Testis (tissue), 2 donors: ENCODE measurements at regions not wholly inside any gene's neighbourhood (a gene's known extent, or its start where the extent isn't known, plus 50 kb on each side); places are given as distances from the start of the nearest gene placed in this dataset.

ENCODE experiments used
- POLR2A ChIP-seq: fragments of 450-650 bp; IDR thresholded peaks from one replicate; pipeline ENCODE4 v1.6.1; 2017; ENCODE audit warnings: antibody characterized with exemption, mild to moderate bottlenecking, moderate library complexity
- TF ChIP-seq, protein P1 (sequence below), 3 experiments: fragments of 450-650 bp in 2 of 3; fragments of 200-600 bp in 1 of 3; sonication (generic) in 1 of 3; IDR thresholded peaks; one replicate each; pipeline ENCODE4 v1.5.1; 2016 to 2019; ENCODE audit warnings: antibody characterized with exemption in 3 of 3, mild to moderate bottlenecking in 2 of 3, moderate library complexity in 1 of 3

DNA sequence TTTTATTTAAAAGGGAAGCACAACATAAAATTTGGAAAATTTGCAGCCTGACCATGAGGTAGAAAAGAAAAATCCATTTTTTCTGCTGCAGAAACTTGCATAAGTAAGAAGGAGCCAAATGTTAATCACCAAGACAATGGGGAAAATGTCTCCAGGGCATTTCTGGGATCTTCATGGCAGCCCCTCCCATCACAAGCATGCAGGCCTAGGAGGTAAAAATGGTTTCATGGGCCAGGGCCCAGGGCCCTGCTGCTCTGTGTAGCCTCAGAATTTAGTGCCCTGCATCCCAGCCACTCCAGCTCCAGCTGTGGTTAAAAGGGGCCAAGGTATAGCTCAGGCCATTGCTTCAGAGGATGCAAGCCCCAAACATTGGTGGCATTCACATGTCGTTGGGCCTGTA, 735.6 kb downstream of the GALC start:
- TF ChIP-seq, protein P1, sequence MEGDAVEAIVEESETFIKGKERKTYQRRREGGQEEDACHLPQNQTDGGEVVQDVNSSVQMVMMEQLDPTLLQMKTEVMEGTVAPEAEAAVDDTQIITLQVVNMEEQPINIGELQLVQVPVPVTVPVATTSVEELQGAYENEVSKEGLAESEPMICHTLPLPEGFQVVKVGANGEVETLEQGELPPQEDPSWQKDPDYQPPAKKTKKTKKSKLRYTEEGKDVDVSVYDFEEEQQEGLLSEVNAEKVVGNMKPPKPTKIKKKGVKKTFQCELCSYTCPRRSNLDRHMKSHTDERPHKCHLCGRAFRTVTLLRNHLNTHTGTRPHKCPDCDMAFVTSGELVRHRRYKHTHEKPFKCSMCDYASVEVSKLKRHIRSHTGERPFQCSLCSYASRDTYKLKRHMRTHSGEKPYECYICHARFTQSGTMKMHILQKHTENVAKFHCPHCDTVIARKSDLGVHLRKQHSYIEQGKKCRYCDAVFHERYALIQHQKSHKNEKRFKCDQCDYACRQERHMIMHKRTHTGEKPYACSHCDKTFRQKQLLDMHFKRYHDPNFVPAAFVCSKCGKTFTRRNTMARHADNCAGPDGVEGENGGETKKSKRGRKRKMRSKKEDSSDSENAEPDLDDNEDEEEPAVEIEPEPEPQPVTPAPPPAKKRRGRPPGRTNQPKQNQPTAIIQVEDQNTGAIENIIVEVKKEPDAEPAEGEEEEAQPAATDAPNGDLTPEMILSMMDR (IDR thresholded peaks at IDR 0.05): no peak
- TF ChIP-seq POLR2A: no peak
